Panc1 (cell line): ENCODE measurements at regions not wholly inside any gene's neighbourhood (a gene's known extent, or its start where the extent isn't known, plus 50 kb on each side); places are given as distances from the start of the nearest gene placed in this dataset.

ENCODE experiments used
- ATAC-seq: fragments of 200-7000 bp; cut with Tn5 transposase; 2 replicates; pipeline ENCODE4 v1.9.1; 2020; ENCODE audit warnings: mild to moderate bottlenecking, moderate library complexity
- BruUV-seq: library from RNA; stranded (reverse); fragments of 400-500 nt; replicated peaks from 2 replicates; lab custom pipeline; 2021; lab: Mats Ljungman, UMichigan
- CTCF ChIA-PET: fragments of 300-600 bp; sonication (Branson Sonifier 250); formaldehyde crosslinking; loops from one replicate; lab custom pipeline; 2022; ENCODE audit warnings: antibody characterized with exemption; lab: Charles Lee
- POLR2A ChIA-PET: fragments of 300-600 bp; sonication (Branson Sonifier 250); formaldehyde crosslinking; loops from one replicate; lab custom pipeline; 2022; ENCODE audit warnings: antibody characterized with exemption; lab: Charles Lee
- DNase-seq: peaks from one replicate; pipeline ENCODE4 v3.0.0-alpha.2; 2010; ENCODE audit warnings: low read depth, low spot score
- H3K27ac ChIP-seq: 2 replicates; pipeline ENCODE4 v1.5.1; 2011; ENCODE audit warnings: mild to moderate bottlenecking, low read length, inconsistent platforms
- H3K27me3 ChIP-seq: fragments of 200-500 bp; sonication (Bioruptor generic); 2 replicates; pipeline ENCODE4 v1.6.0; 2014; ENCODE audit warnings: low read length, inconsistent platforms; ENCODE audit not compliant: control insufficient read depth, insufficient read depth
- H3K36me3 ChIP-seq: fragments of 200-500 bp; sonication (Bioruptor generic); 2 replicates; pipeline ENCODE4 v1.5.1; 2014; ENCODE audit warnings: inconsistent platforms, mild to moderate bottlenecking, low read length, moderate library complexity; ENCODE audit not compliant: control insufficient read depth, insufficient read depth
- H3K4me1 ChIP-seq: 2 replicates; pipeline ENCODE4 v1.5.1; 2011; ENCODE audit warnings: inconsistent platforms, mild to moderate bottlenecking, low read length, moderate library complexity; ENCODE audit not compliant: control insufficient read depth, insufficient read depth
- H3K4me3 ChIP-seq, 2 experiments: 2 replicates each; pipeline ENCODE4 v1.5.1; 2011 to 2012; ENCODE audit warnings: low read depth in 2 of 2, low read length in 2 of 2, mild to moderate bottlenecking in 2 of 2, inconsistent platforms in 1 of 2, moderate library complexity in 1 of 2
- H3K9me3 ChIP-seq: fragments of 200-500 bp; sonication (Bioruptor generic); 2 replicates; pipeline ENCODE4 v1.5.1; 2014; ENCODE audit warnings: low read depth, mild to moderate bottlenecking, inconsistent platforms, low read length, moderate library complexity; ENCODE audit not compliant: control insufficient read depth, insufficient read depth
- POLR2AphosphoS5 ChIP-seq: IDR thresholded peaks from 2 replicates; pipeline ENCODE4 v1.6.1; 2012; ENCODE audit warnings: mild to moderate bottlenecking, low read depth, low read length, moderate library complexity
- SIN3A ChIP-seq: IDR thresholded peaks from 2 replicates; pipeline ENCODE4 v1.6.1; 2012; ENCODE audit warnings: low read depth, mild to moderate bottlenecking, low read length, moderate library complexity, borderline replicate concordance; ENCODE audit not compliant: insufficient read depth
- TCF7L2 ChIP-seq: IDR thresholded peaks from 2 replicates; pipeline ENCODE4 v1.6.1; 2011; ENCODE audit warnings: mild to moderate bottlenecking, low read depth, low read length, inconsistent platforms
- in situ Hi-C: cut with HindIII; loops from 2 replicates; pipeline ENCODE4 v1.10.0; 2016; ENCODE audit warnings: low sequenced_read_pairs, low pct_unique_long_range_greater_than_20kb
- intact Hi-C: fragments of 100-400 bp; cut with micrococcal nuclease; formaldehyde crosslinking; loops from one replicate; pipeline ENCODE4 v1.10.0; 2022; ENCODE audit not compliant: unreplicated experiment
- TF ChIP-seq, protein P1 (sequence below), 2 experiments: IDR thresholded peaks; 2 replicates each; pipeline ENCODE4 v1.6.1; 2011 to 2012; ENCODE audit warnings: low read depth in 2 of 2, control low read depth in 1 of 2, low read length in 1 of 2, mild to moderate bottlenecking in 1 of 2, moderate library complexity in 1 of 2; ENCODE audit not compliant: insufficient read depth in 1 of 2
- TF ChIP-seq, protein P2 (sequence below): fragments of 450-650 bp; IDR thresholded peaks from 2 replicates; pipeline ENCODE4 v1.5.1; 2017; ENCODE audit warnings: mild to moderate bottlenecking

DNA sequence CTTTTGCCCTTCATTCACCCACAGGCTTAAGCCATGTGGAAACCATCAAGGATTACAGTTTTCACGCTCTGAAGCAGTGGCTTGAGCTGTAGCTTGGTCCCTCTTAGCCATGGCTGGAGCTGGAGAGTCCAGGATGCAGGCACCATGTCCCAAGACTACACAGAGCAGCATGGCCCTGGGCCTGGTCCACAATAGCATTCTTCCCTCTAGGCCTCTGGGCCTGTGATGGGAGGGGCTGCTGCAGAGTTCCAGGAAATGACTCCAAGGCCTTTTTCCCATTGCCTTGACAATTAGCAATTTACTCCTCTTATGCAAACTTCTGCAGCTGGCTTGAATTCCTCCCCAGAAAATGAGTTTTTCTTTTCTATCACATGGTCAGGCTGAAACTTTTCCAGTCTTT is 211.3 kb downstream of the RERGL start:
- POLR2A ChIA-PET = no interaction called here
- BruUV-seq = no TSS peak
- Histone ChIP-seq H3K27me3 (no peaks in the 10 kb centered on the region), H3K36me3 (no peaks in the 10 kb centered on the region), H3K4me3 (no peak overlapping the region), H3K27ac (no peak overlapping the region), H3K4me1 (no peaks in the 10 kb centered on the region), H3K9me3 (no peaks in the 10 kb centered on the region)
- in situ Hi-C loops = no loop called here
- TF ChIP-seq, protein P1, sequence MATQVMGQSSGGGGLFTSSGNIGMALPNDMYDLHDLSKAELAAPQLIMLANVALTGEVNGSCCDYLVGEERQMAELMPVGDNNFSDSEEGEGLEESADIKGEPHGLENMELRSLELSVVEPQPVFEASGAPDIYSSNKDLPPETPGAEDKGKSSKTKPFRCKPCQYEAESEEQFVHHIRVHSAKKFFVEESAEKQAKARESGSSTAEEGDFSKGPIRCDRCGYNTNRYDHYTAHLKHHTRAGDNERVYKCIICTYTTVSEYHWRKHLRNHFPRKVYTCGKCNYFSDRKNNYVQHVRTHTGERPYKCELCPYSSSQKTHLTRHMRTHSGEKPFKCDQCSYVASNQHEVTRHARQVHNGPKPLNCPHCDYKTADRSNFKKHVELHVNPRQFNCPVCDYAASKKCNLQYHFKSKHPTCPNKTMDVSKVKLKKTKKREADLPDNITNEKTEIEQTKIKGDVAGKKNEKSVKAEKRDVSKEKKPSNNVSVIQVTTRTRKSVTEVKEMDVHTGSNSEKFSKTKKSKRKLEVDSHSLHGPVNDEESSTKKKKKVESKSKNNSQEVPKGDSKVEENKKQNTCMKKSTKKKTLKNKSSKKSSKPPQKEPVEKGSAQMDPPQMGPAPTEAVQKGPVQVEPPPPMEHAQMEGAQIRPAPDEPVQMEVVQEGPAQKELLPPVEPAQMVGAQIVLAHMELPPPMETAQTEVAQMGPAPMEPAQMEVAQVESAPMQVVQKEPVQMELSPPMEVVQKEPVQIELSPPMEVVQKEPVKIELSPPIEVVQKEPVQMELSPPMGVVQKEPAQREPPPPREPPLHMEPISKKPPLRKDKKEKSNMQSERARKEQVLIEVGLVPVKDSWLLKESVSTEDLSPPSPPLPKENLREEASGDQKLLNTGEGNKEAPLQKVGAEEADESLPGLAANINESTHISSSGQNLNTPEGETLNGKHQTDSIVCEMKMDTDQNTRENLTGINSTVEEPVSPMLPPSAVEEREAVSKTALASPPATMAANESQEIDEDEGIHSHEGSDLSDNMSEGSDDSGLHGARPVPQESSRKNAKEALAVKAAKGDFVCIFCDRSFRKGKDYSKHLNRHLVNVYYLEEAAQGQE (IDR thresholded peaks at IDR 0.05; ENCODE audit: insufficient read depth in 1 of 2, low read depth in 2 of 2, low read length in 1 of 2) = no peak
- TF ChIP-seq TCF7L2 = no peak
- TF ChIP-seq POLR2AphosphoS5 = no peak
- no peak for TF ChIP-seq SIN3A
- TF ChIP-seq, protein P2, sequence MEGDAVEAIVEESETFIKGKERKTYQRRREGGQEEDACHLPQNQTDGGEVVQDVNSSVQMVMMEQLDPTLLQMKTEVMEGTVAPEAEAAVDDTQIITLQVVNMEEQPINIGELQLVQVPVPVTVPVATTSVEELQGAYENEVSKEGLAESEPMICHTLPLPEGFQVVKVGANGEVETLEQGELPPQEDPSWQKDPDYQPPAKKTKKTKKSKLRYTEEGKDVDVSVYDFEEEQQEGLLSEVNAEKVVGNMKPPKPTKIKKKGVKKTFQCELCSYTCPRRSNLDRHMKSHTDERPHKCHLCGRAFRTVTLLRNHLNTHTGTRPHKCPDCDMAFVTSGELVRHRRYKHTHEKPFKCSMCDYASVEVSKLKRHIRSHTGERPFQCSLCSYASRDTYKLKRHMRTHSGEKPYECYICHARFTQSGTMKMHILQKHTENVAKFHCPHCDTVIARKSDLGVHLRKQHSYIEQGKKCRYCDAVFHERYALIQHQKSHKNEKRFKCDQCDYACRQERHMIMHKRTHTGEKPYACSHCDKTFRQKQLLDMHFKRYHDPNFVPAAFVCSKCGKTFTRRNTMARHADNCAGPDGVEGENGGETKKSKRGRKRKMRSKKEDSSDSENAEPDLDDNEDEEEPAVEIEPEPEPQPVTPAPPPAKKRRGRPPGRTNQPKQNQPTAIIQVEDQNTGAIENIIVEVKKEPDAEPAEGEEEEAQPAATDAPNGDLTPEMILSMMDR = no peak
- ATAC-seq (no peak), DNase-seq (no peak)
- intact Hi-C loops = no loop called here
- CTCF ChIA-PET = no interaction called here

DNA sequence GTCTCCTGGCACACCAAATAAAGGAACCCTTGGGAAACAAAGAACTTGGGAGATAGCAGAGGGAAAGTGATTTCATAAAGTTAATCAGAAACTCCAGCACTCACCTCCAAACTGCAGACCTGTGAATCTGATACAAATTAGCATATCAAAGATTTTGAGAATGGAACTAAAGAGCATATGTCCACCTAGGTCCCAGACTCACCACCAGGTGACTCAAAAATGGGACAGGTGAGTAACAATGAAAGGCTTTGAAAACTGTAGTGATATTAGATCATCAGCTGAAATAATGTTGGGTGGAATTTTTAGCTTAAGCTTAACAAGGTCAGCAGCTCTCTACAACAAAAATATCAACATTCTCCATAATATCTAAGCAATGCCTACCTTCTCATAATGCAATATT is 214.8 kb downstream of the RERGL start:
- no peak for DNase-seq
- ChIA-PET POLR2A (no interaction called here), CTCF (no interaction called here)
- BruUV-seq = no TSS peak
- TF ChIP-seq, protein P2 = no peak
- TF ChIP-seq POLR2AphosphoS5 (no peak), TCF7L2 (no peak), SIN3A (no peak)
- TF ChIP-seq, protein P1 (IDR thresholded peaks at IDR 0.05; ENCODE audit: insufficient read depth in 1 of 2, low read depth in 2 of 2, low read length in 1 of 2) = no peak
- intact Hi-C loops = no loop called here
- no peak for ATAC-seq
- H3K4me3 ChIP-seq = no peak overlapping the region
- H3K36me3 ChIP-seq = no peaks in the 10 kb centered on the region
- H3K27me3 ChIP-seq = no peaks in the 10 kb centered on the region
- in situ Hi-C loops = no loop called here
- H3K27ac ChIP-seq = no peak overlapping the region
- H3K9me3 ChIP-seq = no peaks in the 10 kb centered on the region
- H3K4me1 ChIP-seq = no peaks in the 10 kb centered on the region
